HG02798 (cell line): ENCODE measurements at regions not wholly inside any gene's neighbourhood (a gene's known extent, or its start where the extent isn't known, plus 50 kb on each side); places are given as distances from the start of the nearest gene placed in this dataset.
"Not testable (repeated sequence)": the region's sequence is repeated elsewhere in the genome, so short reads cannot be mapped to it uniquely, and the experiment has no call there.

Experiments used
- ATAC-seq: cut with Tn5 transposase; IDR thresholded peaks from one replicate; pipeline ENCODE4 v1.9.1; 2021; ENCODE audit warnings: mild to moderate bottlenecking; ENCODE audit not compliant: unreplicated experiment, poor library complexity

DNA sequence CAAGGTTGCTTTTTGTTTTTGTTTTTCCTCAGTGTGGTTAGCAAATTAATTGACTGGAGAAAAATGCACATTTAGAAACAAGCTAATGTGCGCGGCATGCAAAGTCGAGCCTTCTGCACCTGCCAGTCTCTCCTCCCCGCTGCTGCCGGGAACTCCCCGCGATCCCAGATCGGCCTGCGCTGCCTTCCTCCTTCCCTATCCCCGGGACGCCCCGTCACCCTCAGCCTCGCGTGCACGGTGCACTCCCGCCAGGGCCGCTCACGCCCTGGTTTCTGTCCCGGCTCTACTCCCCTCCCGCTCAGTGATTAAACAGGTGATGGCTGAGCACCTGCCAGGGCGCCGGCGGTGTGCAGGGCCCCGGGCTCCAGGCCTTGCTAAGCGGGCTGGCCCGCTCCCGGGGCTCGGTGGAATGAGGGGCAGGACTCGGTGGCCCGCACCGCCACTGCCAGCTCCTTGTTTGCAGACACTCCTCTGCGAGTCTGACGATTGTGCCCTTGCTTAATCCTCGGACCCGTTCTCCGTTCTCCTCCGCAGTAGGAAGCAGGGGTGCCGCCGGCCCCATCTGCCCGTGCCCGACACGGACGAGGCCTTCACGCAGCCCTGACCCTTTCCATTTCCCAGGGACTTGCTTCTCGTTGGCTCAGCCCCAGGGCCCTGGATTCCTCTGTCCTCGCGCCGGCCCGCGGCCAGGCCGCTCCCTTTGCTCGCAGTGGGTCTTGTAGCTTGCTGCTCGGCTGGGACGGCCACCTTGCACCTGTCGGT lies 143.4 kb downstream of the TRIML1 start:
- no peak for ATAC-seq

DNA sequence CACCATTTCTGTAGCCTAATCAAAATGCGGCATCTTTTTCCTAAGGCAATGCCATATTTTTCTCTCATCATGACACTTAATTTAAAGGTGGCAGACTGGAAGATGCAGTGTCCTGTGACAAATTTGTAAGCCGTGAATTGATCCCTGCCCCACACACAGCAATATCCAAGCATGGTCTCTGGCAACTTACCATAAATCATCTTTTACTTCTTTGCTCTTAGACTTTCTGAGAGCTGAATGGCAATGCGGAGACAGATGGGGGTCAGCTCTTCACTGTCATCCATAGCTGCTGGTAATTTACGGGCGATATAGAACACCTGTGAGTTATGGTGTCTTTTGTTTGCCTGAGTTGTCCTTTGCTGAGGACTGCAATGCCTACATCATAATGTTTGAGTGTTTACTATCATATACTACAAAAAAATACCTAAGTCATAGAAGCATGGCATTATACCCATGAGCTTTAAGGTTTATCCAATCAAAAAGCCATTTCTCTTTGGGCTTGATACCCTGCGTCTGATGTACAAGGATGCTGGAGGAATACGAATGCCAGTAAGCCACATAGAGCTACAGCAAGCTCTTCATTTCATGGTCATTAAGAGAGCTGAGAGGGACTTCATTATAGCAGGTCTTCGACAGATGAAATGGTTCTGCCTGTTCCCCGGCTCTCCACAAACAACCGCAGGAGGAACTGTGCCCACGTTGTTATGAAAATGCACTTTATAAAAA lies 148.1 kb downstream of the TRIML1 start:
- ATAC-seq = no peak

DNA sequence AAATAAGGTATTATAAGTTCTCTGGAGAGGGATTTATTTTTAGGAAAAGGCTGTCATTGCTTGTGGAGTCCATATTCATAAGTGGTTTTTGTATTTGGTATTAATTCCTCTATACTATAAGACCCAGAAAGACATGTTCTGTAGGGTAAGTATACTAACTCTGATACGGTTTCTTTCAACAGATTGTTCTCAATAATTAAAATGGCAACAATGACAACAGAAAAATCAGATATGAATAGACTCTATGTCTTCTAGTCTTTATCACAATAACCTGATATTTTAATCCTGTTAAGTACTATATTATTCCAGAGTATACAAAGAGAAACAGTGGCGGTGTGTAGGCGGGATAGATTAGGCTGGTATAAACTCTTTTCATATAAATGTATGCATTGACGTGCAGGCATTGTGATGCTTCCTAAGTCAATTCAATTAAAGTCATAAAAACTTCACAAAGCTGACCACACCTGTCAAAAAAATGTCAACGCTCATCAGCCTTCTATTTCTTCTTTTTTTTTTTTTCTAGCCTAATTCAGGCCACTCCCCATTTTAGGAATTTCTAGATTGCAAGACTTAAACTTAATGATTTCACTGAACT lies 150.4 kb downstream of the TRIML1 start:
- ATAC-seq = no peak

DNA sequence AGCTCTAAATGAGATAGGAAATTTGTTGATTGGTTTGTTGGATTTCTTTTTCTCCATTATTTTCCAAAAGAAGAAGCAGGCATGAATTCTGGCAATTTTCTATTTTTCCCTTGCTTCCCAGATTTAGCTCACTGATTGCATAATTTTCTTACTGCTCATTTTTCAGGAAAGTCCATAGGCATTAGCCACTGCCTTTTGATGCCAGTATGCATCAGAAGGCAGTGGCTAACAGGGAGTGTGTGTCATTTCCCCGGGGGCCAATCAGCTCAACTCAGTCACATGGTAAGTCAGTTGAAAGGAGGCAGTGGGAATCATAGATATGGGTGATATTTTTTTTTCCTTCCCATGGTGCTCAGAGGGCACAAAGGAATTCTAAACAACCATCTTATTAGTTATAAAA lies 156.7 kb downstream of the TRIML1 start:
- no peak for ATAC-seq

DNA sequence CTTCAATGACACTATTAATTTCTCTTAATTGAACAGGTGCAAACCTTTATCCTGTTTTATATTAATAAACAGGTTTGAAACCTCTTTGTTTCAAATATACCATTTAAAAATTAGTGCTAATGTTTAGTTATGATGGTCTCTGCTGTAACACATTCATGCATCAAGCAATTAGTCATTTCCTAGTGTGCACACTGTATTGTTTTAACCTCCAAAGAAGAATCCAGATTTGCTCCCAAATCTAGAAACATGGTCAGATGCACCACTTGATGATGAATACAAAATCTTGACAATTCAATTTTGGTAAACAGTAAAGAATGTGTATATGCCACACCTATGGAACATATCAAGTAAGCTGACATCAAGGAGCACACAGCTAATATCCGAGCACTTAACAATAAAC lies 157.1 kb downstream of the TRIML1 start:
- no peak for ATAC-seq

DNA sequence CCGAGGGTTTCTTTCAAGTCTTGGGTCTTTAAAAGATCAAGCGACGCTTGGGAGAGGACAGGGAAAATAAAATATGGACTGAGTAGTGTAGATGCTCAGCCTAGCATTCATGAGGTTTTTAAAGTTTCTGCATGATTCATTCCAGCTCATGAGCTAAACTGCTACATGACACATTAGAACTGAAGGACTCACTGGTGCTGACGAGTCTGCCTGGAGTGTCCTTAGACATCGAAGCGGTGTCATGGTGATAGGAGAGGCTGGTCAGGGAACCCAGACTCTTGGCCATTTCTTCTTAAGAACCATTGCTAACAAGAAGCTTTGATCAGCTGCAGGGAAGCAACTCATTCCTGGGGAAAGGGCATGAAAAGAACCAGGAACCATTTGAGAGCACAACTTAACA lies 158.6 kb downstream of the TRIML1 start:
- no peak for ATAC-seq

DNA sequence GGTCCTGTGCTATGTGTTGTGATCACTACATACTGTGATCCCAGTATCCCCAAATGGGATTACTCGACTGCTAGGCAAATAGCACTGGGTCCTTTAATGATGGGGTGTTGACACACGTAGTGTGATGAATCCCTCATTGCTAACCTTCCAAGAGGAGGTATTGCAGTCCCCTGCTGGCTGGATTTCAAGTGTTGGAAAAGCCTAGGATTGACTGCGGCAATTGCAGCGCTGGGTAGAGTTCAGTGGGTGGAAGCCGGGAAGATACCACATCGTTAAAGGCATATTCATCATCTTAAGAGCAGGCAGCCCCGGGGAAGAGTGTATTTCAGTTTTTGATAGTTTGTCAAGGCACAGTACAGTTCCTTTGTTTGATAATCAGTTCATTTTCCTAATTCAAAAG lies 159.9 kb downstream of the TRIML1 start:
- no peak for ATAC-seq

DNA sequence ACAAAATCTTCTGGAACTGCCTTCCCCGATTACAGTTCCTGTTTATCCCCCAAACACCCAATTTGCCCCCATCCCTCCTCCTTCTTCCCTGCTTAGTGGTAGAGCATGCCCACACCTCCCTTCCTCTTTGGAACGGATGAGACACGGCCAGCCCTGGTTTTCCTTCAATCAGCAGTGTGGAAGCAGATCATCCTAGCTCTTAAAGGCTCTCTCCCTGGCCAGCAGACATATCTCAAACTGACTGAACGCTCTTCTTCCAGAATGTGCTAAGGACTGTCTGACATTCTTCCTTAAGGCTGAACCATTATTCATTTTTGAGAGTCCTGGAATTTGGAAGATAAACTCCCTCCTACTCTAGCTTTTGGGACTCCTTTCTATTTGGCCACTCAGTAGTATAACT lies 161.1 kb downstream of the TRIML1 start:
- ATAC-seq = no peak

DNA sequence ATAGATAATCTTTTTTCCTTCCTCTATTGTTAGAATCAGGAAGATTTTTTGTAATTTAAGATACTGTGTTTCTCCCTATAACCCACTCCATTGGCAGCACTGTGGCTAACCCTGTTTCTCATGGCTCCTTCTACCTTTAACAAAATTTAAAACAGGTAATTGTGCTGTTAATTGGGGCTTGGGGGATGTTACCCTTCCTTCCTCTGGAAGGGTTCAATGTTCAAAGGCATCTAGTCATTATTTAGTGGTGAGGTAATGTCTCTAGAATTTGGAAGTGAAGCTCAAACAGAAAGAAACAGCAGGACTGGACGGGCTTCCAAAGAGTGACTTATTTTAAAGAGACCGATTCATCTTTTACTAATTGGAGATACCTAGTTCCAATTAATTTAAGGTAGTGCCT lies 166.4 kb downstream of the TRIML1 start:
- ATAC-seq = no peak

DNA sequence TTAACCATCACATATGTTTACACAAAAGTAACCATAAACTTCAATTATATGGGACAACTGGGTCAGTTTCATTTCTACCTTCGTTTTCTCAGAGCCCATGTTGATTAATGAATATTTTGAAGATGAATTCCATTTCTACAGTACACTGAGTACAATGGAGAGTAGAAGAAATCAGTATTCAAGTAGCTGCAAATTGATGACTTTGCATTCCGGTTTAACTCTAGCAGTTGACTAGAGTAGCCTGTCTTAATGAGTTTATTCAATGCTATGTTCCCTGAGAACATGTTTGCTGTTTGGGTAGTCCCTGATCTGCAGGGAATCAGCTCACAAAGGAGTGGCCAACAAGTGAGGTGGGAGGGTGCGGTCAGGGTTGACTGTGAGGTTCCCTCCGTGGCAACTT lies 168.3 kb downstream of the TRIML1 start:
- no peak for ATAC-seq

DNA sequence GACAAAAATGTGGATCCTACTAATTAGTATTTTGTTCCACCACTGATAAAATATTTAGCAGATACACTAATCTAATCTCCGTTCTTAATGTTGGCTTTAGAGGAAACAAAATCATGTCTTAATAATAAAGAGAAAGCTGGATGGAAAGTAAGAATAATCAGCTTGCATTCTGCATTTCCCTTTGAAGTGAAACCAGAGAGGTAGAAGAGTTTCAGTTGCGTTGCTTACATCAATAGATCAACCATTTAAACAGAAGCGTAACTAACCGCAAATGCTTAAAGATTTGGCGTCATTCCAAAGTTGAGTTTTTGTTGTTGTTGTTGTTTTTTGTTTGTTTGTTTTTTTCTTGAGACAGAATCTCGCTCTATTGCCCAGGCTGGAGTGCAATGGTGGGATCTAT lies 168.9 kb downstream of the TRIML1 start:
- ATAC-seq = no peak

DNA sequence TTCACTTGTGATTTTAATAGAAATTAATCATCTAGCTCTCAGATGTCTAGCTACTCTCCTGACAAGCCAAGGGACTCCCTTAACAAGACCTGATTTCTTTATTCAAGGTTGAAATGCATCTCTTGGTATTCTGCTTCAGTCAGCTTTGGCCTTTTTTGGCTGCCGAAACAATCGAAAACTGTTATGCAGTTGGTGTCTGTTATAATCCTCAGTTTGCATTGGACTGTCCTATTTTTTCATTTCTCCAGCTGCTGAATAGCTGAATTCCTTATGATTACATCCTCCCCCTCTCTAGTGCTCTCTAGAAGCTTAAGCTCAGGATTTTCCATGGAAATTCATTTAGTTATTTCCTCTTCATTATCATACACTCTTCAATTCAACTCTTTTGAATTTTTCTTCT lies 177.2 kb downstream of the TRIML1 start:
- ATAC-seq = no peak

DNA sequence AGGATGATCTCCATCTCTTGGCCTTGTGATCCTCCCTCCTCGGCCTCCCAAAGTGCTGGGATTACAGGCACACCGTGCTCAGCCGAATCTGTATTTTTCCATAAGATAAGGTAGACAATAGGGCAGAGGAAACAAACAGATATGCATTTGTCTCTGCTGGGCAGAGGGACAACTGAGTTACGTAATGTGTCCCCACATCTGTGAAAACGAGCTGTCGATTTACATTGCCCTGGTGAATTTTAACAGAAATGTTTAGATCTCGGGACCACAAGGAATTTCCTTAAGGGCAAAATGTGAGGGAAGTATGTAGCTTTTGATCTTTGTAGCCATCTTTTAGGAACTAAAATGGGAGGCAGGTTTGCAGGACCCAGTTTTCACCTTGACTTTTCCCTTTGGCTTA lies 189.7 kb downstream of the TRIML1 start:
- no peak for ATAC-seq

DNA sequence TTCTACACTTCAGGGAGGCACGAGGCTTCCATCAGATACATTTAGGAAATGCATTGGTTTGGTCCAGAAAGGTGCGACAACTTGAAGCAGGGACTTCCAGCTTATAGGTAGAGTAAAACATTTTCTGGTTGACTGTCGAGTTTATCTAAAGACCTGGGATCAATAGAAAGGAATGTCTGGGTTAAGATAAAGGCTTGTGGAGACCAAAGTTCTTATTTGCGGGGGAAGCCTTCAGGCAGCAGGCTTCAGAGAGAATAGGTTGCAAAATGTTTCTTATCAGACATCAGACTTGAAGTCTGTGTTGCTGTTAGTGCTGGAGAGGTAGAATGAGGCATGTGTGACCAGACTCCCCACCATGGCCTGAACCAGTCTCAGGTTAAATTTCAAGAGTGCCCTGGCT lies 190.3 kb downstream of the TRIML1 start:
- no peak for ATAC-seq

DNA sequence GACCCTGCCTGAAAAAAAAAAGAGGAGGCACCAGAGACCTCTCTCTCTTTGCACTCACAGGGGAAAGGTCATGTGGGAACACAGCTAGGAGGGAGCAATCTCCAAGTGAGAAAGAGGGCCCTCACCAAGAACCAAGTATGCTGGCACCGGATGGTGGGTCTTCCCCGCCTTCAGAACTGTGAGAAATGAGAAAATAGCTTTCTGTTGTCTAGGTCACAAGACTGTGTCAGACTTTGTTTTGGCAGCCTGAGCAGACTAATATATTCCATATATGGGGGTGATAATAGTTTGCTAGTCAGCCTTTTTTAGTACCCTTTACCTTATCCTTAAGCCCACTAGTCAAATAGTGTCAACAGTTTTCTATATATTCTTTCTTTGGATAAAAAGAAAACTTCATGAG lies 193.0 kb downstream of the TRIML1 start:
- no peak for ATAC-seq

DNA sequence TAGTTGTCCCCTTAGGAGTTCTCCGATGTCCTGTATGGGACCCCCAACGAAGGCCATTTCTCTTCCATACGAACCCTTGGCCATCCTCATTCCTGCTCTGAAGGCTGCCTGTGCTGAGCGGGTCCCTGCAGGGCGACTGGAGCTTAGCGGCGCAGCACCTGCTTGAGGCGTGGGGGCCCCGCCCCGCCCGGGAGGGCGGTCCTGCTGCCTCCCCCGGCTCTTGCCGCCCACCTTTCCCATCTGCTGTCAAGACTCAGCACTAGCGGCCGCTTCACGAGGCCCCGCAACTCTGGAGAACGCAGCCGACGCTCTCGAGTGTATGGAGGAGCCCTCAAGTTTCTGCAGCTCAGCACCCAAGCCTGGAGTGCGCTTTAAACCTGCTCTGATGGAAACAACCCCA lies 197.7 kb downstream of the TRIML1 start:
- no peak for ATAC-seq

DNA sequence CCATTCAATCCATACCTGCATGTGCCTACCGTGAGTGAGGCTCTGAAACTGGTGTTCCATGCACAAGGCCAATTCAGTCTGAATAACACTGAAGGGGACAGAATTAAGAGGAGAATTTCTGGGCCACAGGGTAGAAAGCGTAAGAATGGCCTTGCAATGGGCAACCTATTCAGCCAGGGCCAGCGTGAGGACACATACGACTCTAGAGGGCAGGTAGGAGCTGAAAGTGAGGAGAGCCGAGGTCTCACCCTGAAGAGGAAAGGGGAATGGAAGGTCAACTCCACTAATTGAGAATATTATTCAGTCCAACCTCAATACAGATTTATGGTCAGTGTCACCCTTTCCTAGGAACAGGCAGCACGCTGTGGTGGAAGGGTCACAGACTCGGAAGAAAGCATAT lies 202.2 kb downstream of the TRIML1 start:
- no peak for ATAC-seq

DNA sequence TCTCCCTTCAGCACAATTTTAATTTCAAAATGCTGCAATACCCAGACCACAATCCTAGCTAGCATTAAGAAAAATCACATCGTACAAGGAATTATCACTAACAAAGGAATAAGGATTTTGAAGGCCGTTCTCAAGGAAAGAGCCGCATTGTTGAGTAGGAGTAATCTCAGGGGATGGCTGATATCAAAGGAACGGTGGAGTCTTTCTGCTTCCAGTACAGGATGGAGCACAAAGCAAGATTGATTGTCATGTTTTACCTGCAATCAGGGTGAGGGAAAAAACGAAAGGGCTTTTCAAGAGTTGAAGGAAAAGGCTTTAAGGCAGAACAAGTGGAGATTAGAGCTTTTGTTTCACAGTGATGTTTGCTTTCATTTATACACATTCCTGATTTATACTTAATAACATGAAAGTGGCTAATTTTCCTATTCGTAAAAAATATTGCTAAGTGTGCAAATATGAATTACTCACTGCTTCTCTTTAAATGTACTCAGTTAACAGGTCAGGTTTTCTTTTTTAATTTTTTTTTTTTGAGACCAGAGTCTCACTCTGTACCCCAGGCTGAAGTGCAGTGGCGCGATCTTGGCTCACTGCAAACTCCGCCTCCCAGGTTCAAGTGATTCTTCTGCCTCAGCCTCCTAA lies 207.0 kb downstream of the TRIML1 start:
- no peak for ATAC-seq

DNA sequence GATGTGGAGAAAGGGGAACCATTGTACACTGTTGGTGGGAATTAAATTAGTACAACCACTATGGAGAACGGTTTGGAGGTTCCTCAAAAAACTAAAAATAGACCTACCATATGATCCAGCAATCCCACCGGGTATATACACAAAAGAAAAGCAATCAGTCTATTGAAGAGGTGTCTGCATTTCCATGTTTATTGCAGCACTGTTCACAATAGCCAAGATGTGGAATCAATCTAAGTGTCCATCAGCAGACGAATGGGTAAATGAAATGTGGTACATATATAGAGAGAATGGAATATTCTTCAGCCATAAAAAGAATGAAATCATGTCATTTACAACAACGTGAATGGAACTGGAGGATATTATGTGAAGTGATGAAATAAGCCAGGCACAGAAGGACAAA lies 208.1 kb downstream of the TRIML1 start:
- ATAC-seq = no peak

DNA sequence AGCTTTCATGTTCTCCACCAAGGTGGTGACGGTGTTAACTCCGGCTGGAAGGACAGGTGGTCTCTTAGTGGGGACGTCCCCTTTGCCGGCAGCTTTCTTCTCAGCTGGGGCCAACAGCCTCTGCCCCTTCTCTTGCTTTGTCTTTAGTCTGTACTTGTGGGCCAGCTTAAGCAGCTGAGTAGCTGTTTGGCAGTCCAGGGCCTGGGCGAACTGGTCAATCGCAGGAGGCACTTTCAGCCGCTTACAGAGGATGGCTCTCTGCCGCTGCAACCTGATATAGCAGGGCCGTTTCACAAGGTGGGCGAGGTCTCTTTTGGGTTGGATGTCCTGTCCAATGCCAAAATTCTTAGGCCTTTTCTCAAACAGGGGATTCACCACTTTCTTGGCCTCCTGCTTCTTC lies 210.3 kb downstream of the TRIML1 start:
- not testable (repeated sequence) for ATAC-seq

DNA sequence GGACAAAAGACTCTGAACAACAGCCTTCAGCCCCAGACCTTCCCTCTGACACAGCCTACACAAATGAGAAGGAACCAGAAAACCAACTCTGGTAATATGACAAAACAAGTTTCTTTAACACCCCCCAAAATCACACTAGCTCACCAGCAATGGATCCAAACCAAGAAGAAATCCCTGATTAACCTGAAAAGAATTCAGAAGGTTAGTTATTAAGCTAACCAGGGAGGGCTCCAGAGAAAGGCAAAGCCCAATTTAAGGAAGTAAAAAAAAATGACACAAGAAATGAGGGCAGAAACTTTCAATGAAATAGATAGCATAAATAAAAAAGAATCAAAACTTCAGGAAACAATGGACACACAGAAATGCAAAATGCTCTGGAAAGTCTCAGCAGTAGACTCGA lies 224.0 kb downstream of the TRIML1 start:
- no peak for ATAC-seq
